ENCODE measurements at regions not wholly inside any gene's neighbourhood (a gene's known extent, or its start where the extent isn't known, plus 50 kb on each side); places are given as distances from the start of the nearest gene placed in this dataset.

DNA sequence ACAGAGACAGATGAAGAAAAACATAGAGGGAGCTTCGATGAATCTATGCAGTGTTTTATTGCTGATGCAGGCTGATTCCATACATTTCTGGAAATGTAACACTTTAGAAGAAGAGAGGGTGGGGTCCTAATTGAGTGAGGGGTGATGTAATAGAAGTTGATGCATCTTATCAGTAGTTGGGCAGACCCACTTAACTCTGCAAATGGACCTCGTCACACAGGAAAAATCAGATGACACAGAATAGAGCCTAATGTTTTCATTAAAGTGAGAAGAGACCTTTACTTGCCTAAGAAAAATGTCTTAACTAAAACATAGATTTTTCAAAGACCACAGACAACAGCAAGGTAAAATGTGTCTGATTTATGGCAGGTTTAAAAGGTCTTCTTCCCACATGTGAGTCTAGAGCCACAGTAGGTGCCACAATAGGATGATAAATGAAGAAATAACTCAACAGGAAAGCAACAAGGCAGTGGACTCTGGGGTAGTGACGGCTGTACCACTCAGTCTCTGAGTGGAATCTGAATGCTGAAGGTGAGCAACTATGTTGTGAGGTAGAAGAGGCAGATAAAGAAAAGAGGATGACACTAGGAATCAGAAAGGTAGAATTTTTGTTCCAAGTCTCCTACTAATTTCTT is 414.7 kb upstream of the PIK3C3 start:
- no peak overlapping the region for H2AK5ac ChIP-seq (ENCODE audit: low read depth, low read length)

DNA sequence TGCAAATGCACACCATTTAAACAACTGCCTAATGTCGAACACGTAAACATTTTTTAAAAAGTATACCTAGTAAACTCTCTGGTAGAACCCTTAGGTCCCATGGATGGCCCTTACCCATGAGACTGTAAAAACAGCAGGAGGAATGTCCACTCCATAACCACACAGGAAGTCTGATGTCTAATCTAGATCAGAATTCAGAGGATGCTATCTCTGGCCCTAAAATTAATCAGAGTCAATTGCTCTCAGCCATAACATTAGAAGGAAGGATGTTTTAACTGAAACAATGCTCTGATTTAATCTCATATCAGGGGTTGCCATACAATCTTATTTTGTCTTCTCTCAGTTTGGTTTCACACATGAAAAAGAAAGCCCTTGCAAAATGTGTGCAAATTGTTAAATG is 416.3 kb upstream of the PIK3C3 start:
- H2BK15ac ChIP-seq (ENCODE audit: low read length) = no peak overlapping the region
- H3K27me3 ChIP-seq (ENCODE audit: control insufficient read depth in 3 of 3, insufficient read depth in 3 of 3, low read depth in 1 of 3, low read length in 3 of 3) = no peaks in the 10 kb centered on the region
- H3K18ac ChIP-seq (ENCODE audit: low read length) = no peak overlapping the region
- H3K14ac ChIP-seq (ENCODE audit: low read length) = no peak overlapping the region
- no CpG with 5 or more reads among the region's 2 CpGs for WGBS, 2 donors (ENCODE audit: extremely low coverage in 2 of 2, insufficient read length in 2 of 2, insufficient replicate concordance in 1 of 2)
- H2BK120ac ChIP-seq (ENCODE audit: low read depth, low read length) = no peak overlapping the region
- H2AK5ac ChIP-seq (ENCODE audit: low read depth, low read length) = no peak overlapping the region
- H4K91ac ChIP-seq (ENCODE audit: low read depth, low read length, poor library complexity) = no peak overlapping the region
- no peaks in the 10 kb centered on the region for H3K4me1 ChIP-seq (ENCODE audit: control insufficient read depth in 2 of 2, insufficient read depth in 1 of 2, low read depth in 1 of 2, low read length in 2 of 2)
- H2BK5ac ChIP-seq (ENCODE audit: low read length) = no peak overlapping the region
- H3K4me2 ChIP-seq (ENCODE audit: insufficient read depth, low read length, poor library complexity, severe bottlenecking) = no peak overlapping the region
- no peaks in the 10 kb centered on the region for H3K9me3 ChIP-seq (replicated peaks in 1 of 2; ENCODE audit: control insufficient read depth in 2 of 2, insufficient read depth in 1 of 2, low read depth in 1 of 2, low read length in 2 of 2)
- no peak overlapping the region for H3K4me3 ChIP-seq (ENCODE audit: low read length in 2 of 2)
- no peak overlapping the region for H2AFZ ChIP-seq (ENCODE audit: low read length)
- H3K79me1 ChIP-seq (ENCODE audit: low read depth, low read length) = no peaks in the 10 kb centered on the region
- DNase-seq (ENCODE audit: low spot score) = no peak
- H3K27ac ChIP-seq (replicated peaks; ENCODE audit: low read length) = no peak overlapping the region
- H3K9ac ChIP-seq (ENCODE audit: low read depth, low read length, poor library complexity) = no peak overlapping the region
- no peak overlapping the region for H2BK12ac ChIP-seq (ENCODE audit: low read length)
- H3K4ac ChIP-seq (ENCODE audit: low read length) = no peak overlapping the region
- no peak overlapping the region for H3K23ac ChIP-seq (ENCODE audit: low read depth, low read length, poor library complexity)
- H4K8ac ChIP-seq (ENCODE audit: low read depth, low read length) = no peak overlapping the region
- H3K36me3 ChIP-seq (replicated peaks in 1 of 2; ENCODE audit: control insufficient read depth in 2 of 2, insufficient read depth in 2 of 2, low read length in 2 of 2) = no peaks in the 10 kb centered on the region

More for the DNA sequence above, 414.7 kb upstream of the PIK3C3 start:
- no peak overlapping the region for H3K18ac ChIP-seq (ENCODE audit: low read length)
- DNase-seq (ENCODE audit: low spot score) = no peak
- H3K9ac ChIP-seq (ENCODE audit: low read depth, low read length, poor library complexity) = no peak overlapping the region
- no peak overlapping the region for H3K14ac ChIP-seq (ENCODE audit: low read length)
- H2BK15ac ChIP-seq (ENCODE audit: low read length) = no peak overlapping the region
- no peaks in the 10 kb centered on the region for H3K9me3 ChIP-seq (replicated peaks in 1 of 2; ENCODE audit: control insufficient read depth in 2 of 2, insufficient read depth in 1 of 2, low read depth in 1 of 2, low read length in 2 of 2)
- no peak overlapping the region for H2BK12ac ChIP-seq (ENCODE audit: low read length)
- no peaks in the 10 kb centered on the region for H3K79me1 ChIP-seq (ENCODE audit: low read depth, low read length)
- no peaks in the 10 kb centered on the region for H3K4me1 ChIP-seq (ENCODE audit: control insufficient read depth in 2 of 2, insufficient read depth in 1 of 2, low read depth in 1 of 2, low read length in 2 of 2)
- no peak overlapping the region for H3K27ac ChIP-seq (replicated peaks; ENCODE audit: low read length)
- no peak overlapping the region for H2BK5ac ChIP-seq (ENCODE audit: low read length)
- H3K23ac ChIP-seq (ENCODE audit: low read depth, low read length, poor library complexity) = no peak overlapping the region
- no peak overlapping the region for H2AFZ ChIP-seq (ENCODE audit: low read length)
- no peaks in the 10 kb centered on the region for H3K36me3 ChIP-seq (replicated peaks in 1 of 2; ENCODE audit: control insufficient read depth in 2 of 2, insufficient read depth in 2 of 2, low read length in 2 of 2)
- H2BK120ac ChIP-seq (ENCODE audit: low read depth, low read length) = no peak overlapping the region
- no peak overlapping the region for H4K91ac ChIP-seq (ENCODE audit: low read depth, low read length, poor library complexity)
- no peak overlapping the region for H3K4me3 ChIP-seq (ENCODE audit: low read length in 2 of 2)
- WGBS, 2 donors (ENCODE audit: extremely low coverage in 2 of 2, insufficient read length in 2 of 2, insufficient replicate concordance in 1 of 2) = no CpG with 5 or more reads among the region's 3 CpGs
- no peaks in the 10 kb centered on the region for H3K27me3 ChIP-seq (ENCODE audit: control insufficient read depth in 3 of 3, insufficient read depth in 3 of 3, low read depth in 1 of 3, low read length in 3 of 3)
- no peak overlapping the region for H3K4ac ChIP-seq (ENCODE audit: low read length)
- no peak overlapping the region for H4K8ac ChIP-seq (ENCODE audit: low read depth, low read length)
- no peak overlapping the region for H3K4me2 ChIP-seq (ENCODE audit: insufficient read depth, low read length, poor library complexity, severe bottlenecking)

DNA sequence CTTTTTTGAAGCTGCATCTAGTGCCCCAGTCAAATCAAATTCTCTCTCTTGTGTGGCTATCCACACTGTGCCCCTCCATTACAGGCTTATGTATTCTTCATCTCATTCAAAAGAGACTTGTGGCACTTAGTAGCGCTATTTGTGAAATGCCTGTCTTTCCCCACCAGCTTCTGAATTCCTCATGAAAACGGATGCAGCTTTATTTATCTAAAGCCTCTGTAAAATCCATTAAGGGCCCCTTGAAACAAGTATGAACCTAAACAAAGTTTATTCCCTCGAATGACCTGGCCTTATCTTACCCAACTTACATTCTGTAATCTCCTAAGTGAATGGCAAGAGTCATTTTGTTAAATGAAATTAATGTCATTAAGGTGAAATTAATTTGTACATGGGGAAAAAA is 417.4 kb upstream of the PIK3C3 start:
- no peaks in the 10 kb centered on the region for H3K4me1 ChIP-seq (ENCODE audit: control insufficient read depth in 2 of 2, insufficient read depth in 1 of 2, low read depth in 1 of 2, low read length in 2 of 2)

DNA sequence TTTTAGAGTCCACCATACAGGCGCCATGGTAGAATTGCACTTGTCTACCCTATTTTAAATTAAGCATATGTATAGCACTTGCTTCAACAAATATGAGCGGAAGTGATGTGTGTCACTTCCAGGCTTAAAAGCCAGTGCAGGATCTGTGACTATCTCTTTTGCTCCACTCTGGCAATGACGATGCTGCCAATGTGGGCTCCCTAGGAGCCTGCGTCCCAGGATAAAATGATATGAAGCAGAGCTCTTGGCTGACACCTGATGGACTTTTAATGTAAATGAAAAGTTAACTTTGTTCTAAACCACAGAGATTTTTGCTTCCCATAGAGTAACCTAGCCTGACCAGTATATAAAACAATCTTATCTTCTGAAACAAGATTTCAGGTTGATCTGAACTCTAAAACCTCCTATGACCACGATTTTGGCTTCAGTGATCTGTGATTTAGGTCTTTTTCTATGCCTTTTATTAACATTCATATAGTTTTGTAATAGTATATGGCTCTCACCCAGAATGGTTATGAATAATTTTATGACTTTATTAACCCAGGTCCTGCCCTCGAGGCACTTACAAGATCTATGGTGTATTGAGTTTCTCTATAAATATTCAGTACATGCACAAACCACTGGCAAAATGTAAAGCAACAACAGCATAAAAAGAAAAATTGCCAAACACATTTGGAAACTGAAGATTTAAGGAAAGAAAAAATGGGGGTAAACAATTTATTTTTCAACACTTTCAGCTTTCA is 422.5 kb upstream of the PIK3C3 start:
- no peak overlapping the region for H3K4me2 ChIP-seq (ENCODE audit: insufficient read depth, low read length, poor library complexity, severe bottlenecking)
- no peaks in the 10 kb centered on the region for H3K9me3 ChIP-seq (replicated peaks in 1 of 2; ENCODE audit: control insufficient read depth in 2 of 2, insufficient read depth in 1 of 2, low read depth in 1 of 2, low read length in 2 of 2)
- H4K91ac ChIP-seq (ENCODE audit: low read depth, low read length, poor library complexity) = no peak overlapping the region
- H3K18ac ChIP-seq (ENCODE audit: low read length) = no peak overlapping the region
- WGBS, 2 donors (ENCODE audit: extremely low coverage in 2 of 2, insufficient read length in 2 of 2, insufficient replicate concordance in 1 of 2) = no CpG with 5 or more reads among the region's 6 CpGs
- no peak overlapping the region for H2BK15ac ChIP-seq (ENCODE audit: low read length)
- H3K9ac ChIP-seq (ENCODE audit: low read depth, low read length, poor library complexity) = no peak overlapping the region
- H2BK12ac ChIP-seq (ENCODE audit: low read length) = no peak overlapping the region
- H3K79me1 ChIP-seq (ENCODE audit: low read depth, low read length) = no peaks in the 10 kb centered on the region
- no peak overlapping the region for H3K4me3 ChIP-seq (ENCODE audit: low read length in 2 of 2)
- no peak overlapping the region for H3K23ac ChIP-seq (ENCODE audit: low read depth, low read length, poor library complexity)
- H3K27me3 ChIP-seq (ENCODE audit: control insufficient read depth in 3 of 3, insufficient read depth in 3 of 3, low read depth in 1 of 3, low read length in 3 of 3) = no peaks in the 10 kb centered on the region
- H3K36me3 ChIP-seq (replicated peaks in 1 of 2; ENCODE audit: control insufficient read depth in 2 of 2, insufficient read depth in 2 of 2, low read length in 2 of 2) = no peaks in the 10 kb centered on the region
- H2AFZ ChIP-seq (ENCODE audit: low read length) = no peak overlapping the region
- H4K8ac ChIP-seq (ENCODE audit: low read depth, low read length) = no peak overlapping the region
- H3K4me1 ChIP-seq (ENCODE audit: control insufficient read depth in 2 of 2, insufficient read depth in 1 of 2, low read depth in 1 of 2, low read length in 2 of 2) = no peaks in the 10 kb centered on the region
- no peak overlapping the region for H2AK5ac ChIP-seq (ENCODE audit: low read depth, low read length)
- no peak overlapping the region for H2BK5ac ChIP-seq (ENCODE audit: low read length)
- no peak overlapping the region for H3K4ac ChIP-seq (ENCODE audit: low read length)
- H3K27ac ChIP-seq (replicated peaks; ENCODE audit: low read length) = no peak overlapping the region
- DNase-seq (ENCODE audit: low spot score) = no peak
- H2BK120ac ChIP-seq (ENCODE audit: low read depth, low read length) = no peak overlapping the region
- no peak overlapping the region for H3K14ac ChIP-seq (ENCODE audit: low read length)

More for the DNA sequence above, 417.4 kb upstream of the PIK3C3 start:
- no peak for DNase-seq (ENCODE audit: low spot score)
- no peak overlapping the region for H2AFZ ChIP-seq (ENCODE audit: low read length)
- no peak overlapping the region for H2AK5ac ChIP-seq (ENCODE audit: low read depth, low read length)
- no peak overlapping the region for H3K23ac ChIP-seq (ENCODE audit: low read depth, low read length, poor library complexity)
- H3K18ac ChIP-seq (ENCODE audit: low read length) = no peak overlapping the region
- WGBS, 2 donors (ENCODE audit: extremely low coverage in 2 of 2, insufficient read length in 2 of 2, insufficient replicate concordance in 1 of 2) = no CpG with 5 or more reads among the region's 3 CpGs
- H3K4me2 ChIP-seq (ENCODE audit: insufficient read depth, low read length, poor library complexity, severe bottlenecking) = no peak overlapping the region
- H3K14ac ChIP-seq (ENCODE audit: low read length) = no peak overlapping the region
- no peak overlapping the region for H2BK120ac ChIP-seq (ENCODE audit: low read depth, low read length)
- no peak overlapping the region for H4K91ac ChIP-seq (ENCODE audit: low read depth, low read length, poor library complexity)
- H3K36me3 ChIP-seq (replicated peaks in 1 of 2; ENCODE audit: control insufficient read depth in 2 of 2, insufficient read depth in 2 of 2, low read length in 2 of 2) = no peaks in the 10 kb centered on the region
- H3K9me3 ChIP-seq (replicated peaks in 1 of 2; ENCODE audit: control insufficient read depth in 2 of 2, insufficient read depth in 1 of 2, low read depth in 1 of 2, low read length in 2 of 2) = no peaks in the 10 kb centered on the region
- H2BK15ac ChIP-seq (ENCODE audit: low read length) = no peak overlapping the region
- no peaks in the 10 kb centered on the region for H3K79me1 ChIP-seq (ENCODE audit: low read depth, low read length)
- H3K4ac ChIP-seq (ENCODE audit: low read length) = no peak overlapping the region
- no peak overlapping the region for H3K4me3 ChIP-seq (ENCODE audit: low read length in 2 of 2)
- no peak overlapping the region for H3K9ac ChIP-seq (ENCODE audit: low read depth, low read length, poor library complexity)
- no peaks in the 10 kb centered on the region for H3K27me3 ChIP-seq (ENCODE audit: control insufficient read depth in 3 of 3, insufficient read depth in 3 of 3, low read depth in 1 of 3, low read length in 3 of 3)
- no peak overlapping the region for H2BK12ac ChIP-seq (ENCODE audit: low read length)
- H2BK5ac ChIP-seq (ENCODE audit: low read length) = no peak overlapping the region
- H4K8ac ChIP-seq (ENCODE audit: low read depth, low read length) = no peak overlapping the region
- H3K27ac ChIP-seq (replicated peaks; ENCODE audit: low read length) = no peak overlapping the region

All from neuronal stem cell (in vitro differentiated cells).